ENCODE measurements at regions not wholly inside any gene's neighbourhood (a gene's known extent, or its start where the extent isn't known, plus 50 kb on each side); places are given as distances from the start of the nearest gene placed in this dataset.

- ChIA-PET CTCF (no interaction called here), POLR2A (no interaction called here)
- DNase-seq (ENCODE audit: low read depth, low spot score), result no peak
Measured at GRCh38 chr5:74122175-74122574, 496.2 kb downstream of the ARHGEF28 start.

GRCh38 chr5:74120585-74120984, 494.6 kb downstream of the ARHGEF28 start:
- TF ChIP-seq CTCF (IDR thresholded peaks at IDR 0.05; ENCODE audit: low read depth, low read length), result no peak
- H3K4me3 ChIP-seq (ENCODE audit: low read depth, low read length), result no peak overlapping the region
- ChIA-PET POLR2A (no interaction called here), CTCF (no interaction called here)
- no peaks in the 10 kb centered on the region for H3K9me3 ChIP-seq (ENCODE audit: control insufficient read depth, insufficient read depth, low read length)
- no peaks in the 10 kb centered on the region for H3K27me3 ChIP-seq (ENCODE audit: control insufficient read depth, insufficient read depth, low read length)
- DNase-seq (ENCODE audit: low read depth, low spot score), result no peak
- no peak overlapping the region for H3K27ac ChIP-seq (ENCODE audit: low read depth, low read length)

More at GRCh38 chr5:74122175-74122574, 496.2 kb downstream of the ARHGEF28 start:
- H3K4me3 ChIP-seq (ENCODE audit: low read depth, low read length), result no peak overlapping the region
- H3K9me3 ChIP-seq (ENCODE audit: control insufficient read depth, insufficient read depth, low read length), result no peaks in the 10 kb centered on the region
- no peaks in the 10 kb centered on the region for H3K27me3 ChIP-seq (ENCODE audit: control insufficient read depth, insufficient read depth, low read length)
- no peak overlapping the region for H3K27ac ChIP-seq (ENCODE audit: low read depth, low read length)
- TF ChIP-seq CTCF (IDR thresholded peaks at IDR 0.05; ENCODE audit: low read depth, low read length), result no peak

- no peak overlapping the region for H3K27ac ChIP-seq (ENCODE audit: low read depth, low read length)
- no peak for DNase-seq (ENCODE audit: low read depth, low spot score)
- POLR2A ChIA-PET, result no interaction called here
- H3K4me3 ChIP-seq (ENCODE audit: low read depth, low read length), result no peak overlapping the region
- no peaks in the 10 kb centered on the region for H3K27me3 ChIP-seq (ENCODE audit: control insufficient read depth, insufficient read depth, low read length)
- CTCF ChIA-PET, result no interaction called here
- TF ChIP-seq CTCF (IDR thresholded peaks at IDR 0.05; ENCODE audit: low read depth, low read length), result no peak
- H3K9me3 ChIP-seq (ENCODE audit: control insufficient read depth, insufficient read depth, low read length), result no peaks in the 10 kb centered on the region
Measured at GRCh38 chr5:74118071-74118470, 492.1 kb downstream of the ARHGEF28 start.

- no peak for TF ChIP-seq CTCF (IDR thresholded peaks at IDR 0.05; ENCODE audit: low read depth, low read length)
- CTCF ChIA-PET, result interaction anchor here (1.0 kb wide), 1 partner anchor 9 kb away, joined by 3 read pairs; no protein-coding TSS in a partner anchor
- H3K27me3 ChIP-seq (ENCODE audit: control insufficient read depth, insufficient read depth, low read length), result no peaks in the 10 kb centered on the region
- no peak overlapping the region for H3K27ac ChIP-seq (ENCODE audit: low read depth, low read length)
- no peaks in the 10 kb centered on the region for H3K9me3 ChIP-seq (ENCODE audit: control insufficient read depth, insufficient read depth, low read length)
- DNase-seq (ENCODE audit: low read depth, low spot score), result no peak
- POLR2A ChIA-PET, result no interaction called here
- H3K4me3 ChIP-seq (ENCODE audit: low read depth, low read length), result no peak overlapping the region
Measured at GRCh38 chr5:74116984-74117383, 491.0 kb downstream of the ARHGEF28 start.

- CTCF ChIA-PET, result no interaction called here
- Histone ChIP-seq H3K9me3 (ENCODE audit: control insufficient read depth, insufficient read depth, low read length) (no peaks in the 10 kb centered on the region), H3K4me3 (ENCODE audit: low read depth, low read length) (no peak overlapping the region), H3K27ac (ENCODE audit: low read depth, low read length) (no peak overlapping the region), H3K27me3 (ENCODE audit: control insufficient read depth, insufficient read depth, low read length) (no peaks in the 10 kb centered on the region)
- POLR2A ChIA-PET, result no interaction called here
- TF ChIP-seq CTCF (IDR thresholded peaks at IDR 0.05; ENCODE audit: low read depth, low read length), result no peak
- DNase-seq (ENCODE audit: low read depth, low spot score), result no peak
Measured at GRCh38 chr5:74116266-74116665, 490.3 kb downstream of the ARHGEF28 start.
